Neutrophil (primary cell): ENCODE measurements at regions not wholly inside any gene's neighbourhood (a gene's known extent, or its start where the extent isn't known, plus 50 kb on each side); places are given as distances from the start of the nearest gene placed in this dataset.

Experiments used
- H3K27ac ChIP-seq: fragments of 200-600 bp; sonication (generic); 2 replicates; pipeline ENCODE4 v1.5.1; 2016; ENCODE audit warnings: mild to moderate bottlenecking, moderate library complexity
- H3K27me3 ChIP-seq: fragments of 200-600 bp; sonication (generic); 2 replicates; pipeline ENCODE4 v1.6.0; 2016; ENCODE audit warnings: mild to moderate bottlenecking
- H3K36me3 ChIP-seq: fragments of 200-600 bp; sonication (generic); 2 replicates; pipeline ENCODE4 v1.5.1; 2017
- H3K4me1 ChIP-seq, 2 experiments: fragments of 200-600 bp in 1 of 2; sonication (generic) in 1 of 2; 1 replicate in 1 of 2; 2 replicates in 1 of 2; pipeline versions ENCODE4 v1.5.1 to v1.6.1; 2013 to 2016; ENCODE audit warnings: low read depth in 1 of 2, low read length in 1 of 2, mild to moderate bottlenecking in 1 of 2, moderate library complexity in 1 of 2; ENCODE audit not compliant: control insufficient read depth in 1 of 2, insufficient read depth in 1 of 2
- H3K4me3 ChIP-seq, 2 experiments: fragments of 200-600 bp in 1 of 2; sonication (generic) in 1 of 2; 1 replicate in 1 of 2; 2 replicates in 1 of 2; pipeline ENCODE4 v1.5.1; 2013 to 2016; ENCODE audit warnings: low read depth in 1 of 2, low read length in 1 of 2, mild to moderate bottlenecking in 1 of 2, moderate library complexity in 1 of 2
- H3K9me3 ChIP-seq: fragments of 200-600 bp; sonication (generic); 2 replicates; pipeline ENCODE4 v1.5.1; 2016
- CTCF ChIP-seq: fragments of 200-600 bp; sonication (generic); IDR thresholded peaks from 2 replicates; pipeline ENCODE4 v1.5.1; 2016; ENCODE audit warnings: antibody characterized with exemption

GRCh38 chr10:44457259-44457658 is 72.4 kb upstream of the CXCL12 start:
- no peak for TF ChIP-seq CTCF
- H3K27me3 ChIP-seq: no peaks in the 10 kb centered on the region
- H3K36me3 ChIP-seq: no peaks in the 10 kb centered on the region
- H3K4me3 ChIP-seq: no peak overlapping the region
- no peak overlapping the region for H3K27ac ChIP-seq
- no peaks in the 10 kb centered on the region for H3K9me3 ChIP-seq
- no peaks in the 10 kb centered on the region for H3K4me1 ChIP-seq

- Histone ChIP-seq H3K9me3 (no peaks in the 10 kb centered on the region), H3K27ac (no peak overlapping the region), H3K4me3 (no peak overlapping the region), H3K4me1 (no peaks in the 10 kb centered on the region), H3K27me3 (no peaks in the 10 kb centered on the region), H3K36me3 (no peaks in the 10 kb centered on the region)
- no peak for TF ChIP-seq CTCF
These were observed 73.9 kb upstream of the CXCL12 start for GRCh38 chr10:44458671-44459413.

- Histone ChIP-seq H3K36me3 (no peaks in the 10 kb centered on the region), H3K27me3 (no peaks in the 10 kb centered on the region), H3K4me1 (no peaks in the 10 kb centered on the region), H3K9me3 (no peaks in the 10 kb centered on the region), H3K27ac (no peak overlapping the region), H3K4me3 (no peak overlapping the region)
- no peak for TF ChIP-seq CTCF
These were observed 74.8 kb upstream of the CXCL12 start for GRCh38 chr10:44459671-44460070.

- Histone ChIP-seq H3K9me3 (no peaks in the 10 kb centered on the region), H3K27me3 (peaks cover 2% of the 10 kb centered on the region), H3K27ac (no peak overlapping the region), H3K4me3 (no peak overlapping the region), H3K4me1 (no peaks in the 10 kb centered on the region), H3K36me3 (no peaks in the 10 kb centered on the region)
- TF ChIP-seq CTCF: no peak
These were observed 75.5 kb upstream of the CXCL12 start for GRCh38 chr10:44460416-44460815.

GRCh38 chr10:44462338-44462914 is 77.5 kb upstream of the CXCL12 start:
- Histone ChIP-seq H3K4me1 (no peaks in the 10 kb centered on the region), H3K36me3 (no peaks in the 10 kb centered on the region), H3K4me3 (no peak overlapping the region), H3K9me3 (no peaks in the 10 kb centered on the region), H3K27me3 (peaks cover 16% of the 10 kb centered on the region), H3K27ac (no peak overlapping the region)
- TF ChIP-seq CTCF: no peak
